H9 (cell line): ENCODE measurements at regions not wholly inside any gene's neighbourhood (a gene's known extent, or its start where the extent isn't known, plus 50 kb on each side); places are given as distances from the start of the nearest gene placed in this dataset.

Source experiments
- DNase-seq: peaks from one replicate; pipeline ENCODE4 v3.0.0-alpha.2; 2017
- H2AFZ ChIP-seq: one replicate; pipeline ENCODE4 v1.6.1; 2013; ENCODE audit warnings: mild to moderate bottlenecking, low read length, control low read depth, moderate library complexity
- H2AK5ac ChIP-seq: 2 replicates; pipeline ENCODE4 v1.6.1; 2013; ENCODE audit warnings: low read length, control low read depth, mixed read lengths; ENCODE audit not compliant: insufficient read length
- H2BK120ac ChIP-seq: one replicate; pipeline ENCODE4 v1.6.1; 2013; ENCODE audit warnings: low read depth, mild to moderate bottlenecking, low read length, control low read depth, inconsistent platforms; ENCODE audit not compliant: poor library complexity, severe bottlenecking
- H2BK12ac ChIP-seq: 2 replicates; pipeline ENCODE4 v1.6.1; 2013; ENCODE audit warnings: low read length, control low read depth, mixed read lengths, low read depth; ENCODE audit not compliant: insufficient read length
- H2BK15ac ChIP-seq: 2 replicates; pipeline ENCODE4 v1.6.1; 2013; ENCODE audit warnings: low read depth, low read length, control low read depth
- H2BK20ac ChIP-seq: one replicate; pipeline ENCODE4 v1.6.1; 2013; ENCODE audit warnings: low read depth, mild to moderate bottlenecking, low read length, control low read depth, inconsistent platforms; ENCODE audit not compliant: poor library complexity, severe bottlenecking
- H2BK5ac ChIP-seq: 2 replicates; pipeline ENCODE4 v1.6.1; 2013; ENCODE audit warnings: low read length, control low read depth, mixed read lengths; ENCODE audit not compliant: insufficient read length
- H3K14ac ChIP-seq: 2 replicates; pipeline ENCODE4 v1.6.1; 2013; ENCODE audit warnings: low read length, control low read depth; ENCODE audit not compliant: insufficient read depth
- H3K18ac ChIP-seq: 2 replicates; pipeline ENCODE4 v1.6.1; 2013; ENCODE audit warnings: low read depth, mild to moderate bottlenecking, mixed read lengths, low read length, control low read depth; ENCODE audit not compliant: insufficient read length
- H3K23ac ChIP-seq: 2 replicates; pipeline ENCODE4 v1.6.1; 2013; ENCODE audit warnings: low read length, control low read depth, mixed read lengths, low read depth; ENCODE audit not compliant: insufficient read length
- H3K23me2 ChIP-seq: 2 replicates; pipeline ENCODE4 v1.6.1; 2013; ENCODE audit warnings: low read depth, mild to moderate bottlenecking, mixed read lengths, low read length, control low read depth; ENCODE audit not compliant: insufficient read length, poor library complexity, severe bottlenecking
- H3K27ac ChIP-seq: 2 replicates; pipeline ENCODE4 v1.5.1; 2013; ENCODE audit warnings: low read length, control low read depth, mixed read lengths, low read depth; ENCODE audit not compliant: insufficient read length
- H3K27me3 ChIP-seq: 2 replicates; pipeline ENCODE4 v1.6.1; 2013; ENCODE audit warnings: low read length, control low read depth, inconsistent platforms; ENCODE audit not compliant: insufficient read depth
- H3K4ac ChIP-seq: 2 replicates; pipeline ENCODE4 v1.6.1; 2013; ENCODE audit warnings: low read depth, mild to moderate bottlenecking, control low read depth, inconsistent platforms, low read length, moderate library complexity
- H3K4me1 ChIP-seq: 2 replicates; pipeline ENCODE4 v1.6.1; 2013; ENCODE audit warnings: low read length, control low read depth, inconsistent platforms; ENCODE audit not compliant: insufficient read depth
- H3K4me2 ChIP-seq: 2 replicates; pipeline ENCODE4 v1.6.1; 2013; ENCODE audit warnings: low read length, control low read depth, mixed read lengths; ENCODE audit not compliant: insufficient read length, insufficient read depth
- H3K56ac ChIP-seq: 2 replicates; pipeline ENCODE4 v1.6.1; 2013; ENCODE audit warnings: low read depth, mild to moderate bottlenecking, mixed read lengths, low read length, control low read depth; ENCODE audit not compliant: insufficient read length
- H3K79me1 ChIP-seq: 2 replicates; pipeline ENCODE4 v1.6.1; 2013; ENCODE audit warnings: low read depth, mild to moderate bottlenecking, moderate library complexity, low read length, control low read depth, inconsistent platforms; ENCODE audit not compliant: insufficient read depth, poor library complexity, severe bottlenecking
- H3K79me2 ChIP-seq: 2 replicates; pipeline ENCODE4 v1.6.1; 2013; ENCODE audit warnings: low read length, control low read depth, inconsistent platforms; ENCODE audit not compliant: insufficient read depth
- H3K9ac ChIP-seq: 2 replicates; pipeline ENCODE4 v1.6.1; 2013; ENCODE audit warnings: low read length, control low read depth, mixed read lengths; ENCODE audit not compliant: insufficient read length; ENCODE audit errors: extremely low read depth
- H3K9me3 ChIP-seq: one replicate; pipeline ENCODE4 v1.6.1; 2013; ENCODE audit warnings: low read depth, low read length, inconsistent platforms; ENCODE audit not compliant: control insufficient read depth
- H3T11ph ChIP-seq: one replicate; pipeline ENCODE4 v1.6.1; 2013; ENCODE audit warnings: mild to moderate bottlenecking, low read length, control low read depth, inconsistent platforms
- H4K20me1 ChIP-seq: one replicate; pipeline ENCODE4 v1.6.1; 2013; ENCODE audit not compliant: control insufficient read depth, insufficient read length, insufficient read depth
- H4K5ac ChIP-seq: 2 replicates; pipeline ENCODE4 v1.6.1; 2013; ENCODE audit warnings: low read depth, mild to moderate bottlenecking, mixed read lengths, low read length, control low read depth; ENCODE audit not compliant: insufficient read length
- H4K8ac ChIP-seq: replicated peaks from 2 replicates; pipeline ENCODE4 v1.6.1; 2013; ENCODE audit warnings: low read length, control low read depth, mixed read lengths, low read depth; ENCODE audit not compliant: insufficient read length
- H4K91ac ChIP-seq: 2 replicates; pipeline ENCODE4 v1.6.1; 2013; ENCODE audit warnings: low read depth, mild to moderate bottlenecking, moderate library complexity, mixed read lengths, low read length, control low read depth; ENCODE audit not compliant: insufficient read length
- H3K27ac Mint-ChIP-seq, 3 experiments: 2 replicates in 2 of 3; 3 replicates in 1 of 3; pipeline ENCODE4 v1.8.0; 2020 to 2021; ENCODE audit warnings: mixed read lengths in 3 of 3, mild to moderate bottlenecking in 1 of 3, moderate library complexity in 1 of 3
- H3K27me3 Mint-ChIP-seq: 2 replicates; pipeline ENCODE4 v1.8.0; 2021; ENCODE audit warnings: low read depth, mild to moderate bottlenecking, moderate library complexity, mixed read lengths
- H3K36me3 Mint-ChIP-seq, 3 experiments: 2 replicates in 2 of 3; 3 replicates in 1 of 3; pipeline ENCODE4 v1.8.0; 2020 to 2021; ENCODE audit warnings: low read depth in 3 of 3, mixed read lengths in 3 of 3; ENCODE audit not compliant: insufficient read depth in 1 of 3
- H3K4me1 Mint-ChIP-seq, 2 experiments: 2 replicates each; pipeline ENCODE4 v1.8.0; 2020; ENCODE audit warnings: mixed read lengths in 2 of 2
- H3K4me3 Mint-ChIP-seq, 2 experiments: 2 replicates in 1 of 2; 3 replicates in 1 of 2; pipeline ENCODE4 v1.8.0; 2020 to 2021; ENCODE audit warnings: mild to moderate bottlenecking in 2 of 2, mixed read lengths in 2 of 2, moderate library complexity in 1 of 2
- H3K9me3 Mint-ChIP-seq, 2 experiments: 2 replicates in 1 of 2; 3 replicates in 1 of 2; pipeline ENCODE4 v1.8.0; 2020; ENCODE audit warnings: mild to moderate bottlenecking in 2 of 2, mixed read lengths in 2 of 2, moderate library complexity in 1 of 2
- TF ChIP-seq, protein P1 (sequence below): fragments of 200-600 bp; sonication (generic); conservative IDR thresholded peaks from 3 replicates; pipeline ENCODE4 v1.8.0; 2021; ENCODE audit warnings: antibody characterized with exemption, mild to moderate bottlenecking

DNA sequence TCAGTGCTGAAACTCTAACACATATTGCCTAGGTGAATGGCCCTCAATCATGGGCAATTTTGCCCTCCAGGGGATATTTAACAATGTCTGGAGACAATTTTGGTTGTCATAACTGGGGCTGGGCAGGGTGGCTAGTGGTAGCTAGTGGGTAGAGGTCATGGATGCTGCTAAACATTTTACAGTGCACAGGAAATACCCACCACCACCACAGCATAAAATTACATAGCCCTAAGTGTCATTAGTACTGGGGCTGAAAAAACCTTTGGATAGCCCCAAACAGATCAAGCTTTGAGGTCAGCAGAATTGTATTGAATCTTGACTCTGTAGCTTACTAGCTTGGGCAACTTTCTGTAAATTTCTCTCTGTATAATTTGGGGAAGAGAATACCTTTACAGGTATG, 758.0 kb downstream of the BCL11B start:
- Histone ChIP-seq H3K4me2 (no peak overlapping the region), H4K5ac (no peak overlapping the region), H3K23me2 (no peaks in the 10 kb centered on the region), H2AK5ac (no peak overlapping the region), H3K23ac (no peak overlapping the region), H2BK20ac (no peak overlapping the region), H3K79me1 (no peaks in the 10 kb centered on the region), H2BK120ac (no peak overlapping the region), H4K8ac (no peak overlapping the region), H2BK5ac (no peak overlapping the region), H3K56ac (no peak overlapping the region), H3K27ac (no peak overlapping the region), H2AFZ (no peak overlapping the region), H4K91ac (no peak overlapping the region), H4K20me1 (no peaks in the 10 kb centered on the region), H3K4me1 (no peaks in the 10 kb centered on the region), H3K27me3 (no peaks in the 10 kb centered on the region), H3K9me3 (no peaks in the 10 kb centered on the region), H3T11ph (no peak overlapping the region), H3K79me2 (no peaks in the 10 kb centered on the region), H3K18ac (no peak overlapping the region), H3K14ac (no peak overlapping the region), H3K9ac (no peak overlapping the region), H3K4ac (no peak overlapping the region), H2BK15ac (no peak overlapping the region), H2BK12ac (no peak overlapping the region)
- H3K4me1 Mint-ChIP-seq: peaks cover 15 to 17% of the 10 kb centered on the region in 2 experiments
- H3K36me3 Mint-ChIP-seq: no peaks in the 10 kb centered on the region
- TF ChIP-seq, protein P1, sequence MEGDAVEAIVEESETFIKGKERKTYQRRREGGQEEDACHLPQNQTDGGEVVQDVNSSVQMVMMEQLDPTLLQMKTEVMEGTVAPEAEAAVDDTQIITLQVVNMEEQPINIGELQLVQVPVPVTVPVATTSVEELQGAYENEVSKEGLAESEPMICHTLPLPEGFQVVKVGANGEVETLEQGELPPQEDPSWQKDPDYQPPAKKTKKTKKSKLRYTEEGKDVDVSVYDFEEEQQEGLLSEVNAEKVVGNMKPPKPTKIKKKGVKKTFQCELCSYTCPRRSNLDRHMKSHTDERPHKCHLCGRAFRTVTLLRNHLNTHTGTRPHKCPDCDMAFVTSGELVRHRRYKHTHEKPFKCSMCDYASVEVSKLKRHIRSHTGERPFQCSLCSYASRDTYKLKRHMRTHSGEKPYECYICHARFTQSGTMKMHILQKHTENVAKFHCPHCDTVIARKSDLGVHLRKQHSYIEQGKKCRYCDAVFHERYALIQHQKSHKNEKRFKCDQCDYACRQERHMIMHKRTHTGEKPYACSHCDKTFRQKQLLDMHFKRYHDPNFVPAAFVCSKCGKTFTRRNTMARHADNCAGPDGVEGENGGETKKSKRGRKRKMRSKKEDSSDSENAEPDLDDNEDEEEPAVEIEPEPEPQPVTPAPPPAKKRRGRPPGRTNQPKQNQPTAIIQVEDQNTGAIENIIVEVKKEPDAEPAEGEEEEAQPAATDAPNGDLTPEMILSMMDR: no peak
- no peak overlapping the region for H3K4me3 Mint-ChIP-seq
- no peak overlapping the region for H3K27ac Mint-ChIP-seq
- H3K27me3 Mint-ChIP-seq: no peaks in the 10 kb centered on the region; the same call in 1 of the 2 replicates
- H3K9me3 Mint-ChIP-seq: no peaks in the 10 kb centered on the region
- DNase-seq: no peak
